OCI-LY3 (cell line): ENCODE measurements at regions not wholly inside any gene's neighbourhood (a gene's known extent, or its start where the extent isn't known, plus 50 kb on each side); places are given as distances from the start of the nearest gene placed in this dataset.

Experiments
- H2AFZ ChIP-seq: fragments of 200-600, 300-600 bp; shearing (Covaris generic); 2 replicates; pipeline ENCODE4 v1.6.0; 2014; ENCODE audit warnings: antibody characterized with exemption, low read depth, low read length
- H3K27ac ChIP-seq: fragments of 200-600, 300-600 bp; sonication (generic); 2 replicates; pipeline ENCODE4 v1.5.1; 2014; ENCODE audit warnings: mild to moderate bottlenecking, low read length, moderate library complexity, mixed read lengths
- H3K27me3 ChIP-seq: fragments of 200-600, 300-600 bp; sonication (generic); 2 replicates; pipeline ENCODE4 v1.6.1; 2014; ENCODE audit warnings: low read depth, low read length, mixed read lengths
- H3K36me3 ChIP-seq: fragments of 200-600, 300-600 bp; sonication (generic); replicated peaks from 2 replicates; pipeline ENCODE3; 2014; ENCODE audit warnings: low read depth, low read length, mixed read lengths
- H3K4me1 ChIP-seq: fragments of 300-600, 200-600 bp; sonication (generic); 2 replicates; pipeline ENCODE4 v1.6.1; 2014; ENCODE audit warnings: low read length, mixed read lengths
- H3K4me2 ChIP-seq: fragments of 200-600, 300-600 bp; sonication (generic); 2 replicates; pipeline ENCODE4 v1.6.1; 2014; ENCODE audit warnings: low read length, mixed read lengths
- H3K4me3 ChIP-seq: fragments of 300-600, 200-600 bp; sonication (generic); 2 replicates; pipeline ENCODE4 v1.5.1; 2014; ENCODE audit warnings: antibody characterized with exemption, mild to moderate bottlenecking, low read length, moderate library complexity
- H3K79me2 ChIP-seq: fragments of 300-600, 200-600 bp; shearing (Covaris generic); 2 replicates; pipeline ENCODE4 v1.6.1; 2014; ENCODE audit warnings: mild to moderate bottlenecking, low read length, mixed read lengths
- H3K9ac ChIP-seq: fragments of 300-600, 200-600 bp; shearing (Covaris generic); 2 replicates; pipeline ENCODE4 v1.6.0; 2014; ENCODE audit warnings: mild to moderate bottlenecking, low read length, moderate library complexity
- H3K9me3 ChIP-seq: fragments of 200-600, 300-600 bp; shearing (Covaris generic); 2 replicates; pipeline ENCODE4 v1.6.1; 2014; ENCODE audit warnings: low read length, mixed read lengths; ENCODE audit not compliant: insufficient read depth
- H4K20me1 ChIP-seq: fragments of 200-600, 300-600 bp; sonication (generic); 2 replicates; pipeline ENCODE4 v1.6.1; 2016; ENCODE audit warnings: low read length, mixed read lengths; ENCODE audit not compliant: insufficient read depth
- EZH2phosphoT487 ChIP-seq: fragments of 200-600 bp; shearing (Covaris generic); IDR thresholded peaks from 2 replicates; pipeline ENCODE4 v1.6.1; 2018; ENCODE audit warnings: antibody characterized with exemption, mixed run types, low read depth
- TF ChIP-seq, protein P1 (sequence below): fragments of 200-600, 300-600 bp; sonication (generic); IDR thresholded peaks from 2 replicates; pipeline ENCODE4 v1.5.1; 2014; ENCODE audit warnings: antibody characterized with exemption, low read length, low read depth

DNA sequence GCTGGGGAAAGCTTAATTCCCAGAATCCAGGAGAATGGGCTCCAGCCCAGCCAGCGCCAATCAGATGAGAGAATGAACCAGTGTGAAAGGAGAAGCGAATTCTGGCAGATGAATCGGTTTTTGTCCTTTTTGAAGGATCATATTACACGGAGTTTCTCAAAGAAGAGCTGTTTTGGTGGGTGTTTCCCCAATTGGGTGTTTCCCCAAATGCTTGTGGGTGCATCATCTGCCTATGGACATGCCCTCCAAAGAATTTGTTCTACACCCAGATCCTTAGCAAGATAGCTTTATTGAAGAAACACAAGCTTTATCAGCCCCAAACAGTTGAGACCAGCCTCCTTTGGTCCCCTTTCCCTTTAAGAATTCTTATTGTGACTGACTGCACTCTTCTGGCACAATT is 186.5 kb upstream of the GPR26 start:
- Histone ChIP-seq H3K79me2 (no peaks in the 10 kb centered on the region), H3K9ac (peak overlapping the region; percentile 15; the same call in 1 of the 2 replicates), H3K27me3 (no peaks in the 10 kb centered on the region), H3K4me1 (peaks cover 38% of the 10 kb centered on the region), H3K36me3 (no peaks in the 10 kb centered on the region), H3K4me2 (peak overlapping the region; percentile 55), H3K4me3 (no peak overlapping the region), H3K27ac (peak overlapping the region; percentile 52), H3K9me3 (no peaks in the 10 kb centered on the region), H2AFZ (no peak overlapping the region), H4K20me1 (no peaks in the 10 kb centered on the region)
- TF ChIP-seq, protein P1, sequence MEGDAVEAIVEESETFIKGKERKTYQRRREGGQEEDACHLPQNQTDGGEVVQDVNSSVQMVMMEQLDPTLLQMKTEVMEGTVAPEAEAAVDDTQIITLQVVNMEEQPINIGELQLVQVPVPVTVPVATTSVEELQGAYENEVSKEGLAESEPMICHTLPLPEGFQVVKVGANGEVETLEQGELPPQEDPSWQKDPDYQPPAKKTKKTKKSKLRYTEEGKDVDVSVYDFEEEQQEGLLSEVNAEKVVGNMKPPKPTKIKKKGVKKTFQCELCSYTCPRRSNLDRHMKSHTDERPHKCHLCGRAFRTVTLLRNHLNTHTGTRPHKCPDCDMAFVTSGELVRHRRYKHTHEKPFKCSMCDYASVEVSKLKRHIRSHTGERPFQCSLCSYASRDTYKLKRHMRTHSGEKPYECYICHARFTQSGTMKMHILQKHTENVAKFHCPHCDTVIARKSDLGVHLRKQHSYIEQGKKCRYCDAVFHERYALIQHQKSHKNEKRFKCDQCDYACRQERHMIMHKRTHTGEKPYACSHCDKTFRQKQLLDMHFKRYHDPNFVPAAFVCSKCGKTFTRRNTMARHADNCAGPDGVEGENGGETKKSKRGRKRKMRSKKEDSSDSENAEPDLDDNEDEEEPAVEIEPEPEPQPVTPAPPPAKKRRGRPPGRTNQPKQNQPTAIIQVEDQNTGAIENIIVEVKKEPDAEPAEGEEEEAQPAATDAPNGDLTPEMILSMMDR: no peak
- TF ChIP-seq EZH2phosphoT487: no peak

DNA sequence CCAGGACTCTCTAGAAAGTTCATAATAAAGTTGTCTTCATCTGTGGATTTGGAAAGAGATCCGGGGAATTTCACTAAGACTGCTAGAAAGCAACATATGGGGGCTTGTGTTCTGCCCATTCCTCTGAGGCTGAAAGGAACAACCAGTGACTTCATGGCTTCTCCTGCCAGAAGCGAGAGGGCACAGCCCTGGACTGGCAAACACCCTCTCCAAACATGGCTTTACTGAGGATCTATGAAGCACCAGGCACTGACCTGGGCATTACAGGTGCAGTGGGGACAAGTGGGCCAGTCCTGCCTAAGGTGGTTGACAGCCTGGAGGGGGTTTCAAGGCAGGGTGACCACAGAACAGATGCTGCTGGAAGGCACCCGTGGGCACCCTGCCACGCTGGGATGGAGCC is 185.8 kb upstream of the GPR26 start:
- H3K79me2 ChIP-seq: no peaks in the 10 kb centered on the region
- H3K27ac ChIP-seq: peak overlapping the region; percentile 52
- no peaks in the 10 kb centered on the region for H3K27me3 ChIP-seq
- H4K20me1 ChIP-seq: no peaks in the 10 kb centered on the region
- peaks cover 40% of the 10 kb centered on the region for H3K4me1 ChIP-seq
- TF ChIP-seq EZH2phosphoT487: no peak
- TF ChIP-seq, protein P1: no peak
- no peaks in the 10 kb centered on the region for H3K9me3 ChIP-seq
- H3K36me3 ChIP-seq: no peaks in the 10 kb centered on the region
- no peak overlapping the region for H2AFZ ChIP-seq
- peak overlapping the region; percentile 62 for H3K4me2 ChIP-seq
- no peak overlapping the region for H3K4me3 ChIP-seq
- no peak overlapping the region for H3K9ac ChIP-seq

DNA sequence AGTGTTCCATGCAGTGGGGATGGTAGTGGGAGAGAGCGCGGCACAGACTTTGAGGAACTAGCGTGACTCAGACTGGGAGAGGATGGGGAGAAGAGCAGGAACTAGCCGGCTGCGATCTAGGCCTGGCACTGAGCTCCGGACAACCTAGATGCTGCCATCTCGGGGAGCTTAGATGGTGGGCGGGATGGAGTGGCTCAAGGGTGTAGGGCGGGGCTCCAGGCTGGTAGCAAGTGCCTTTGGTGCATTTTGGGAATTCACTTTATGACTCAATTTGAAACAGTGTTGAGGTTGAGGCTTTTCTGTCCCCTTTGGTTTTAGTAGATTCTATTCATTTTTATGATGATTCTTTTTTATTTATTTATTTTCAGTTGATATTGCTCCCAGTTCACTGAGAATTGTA is 185.3 kb upstream of the GPR26 start:
- H3K9ac ChIP-seq: no peak overlapping the region
- H3K4me2 ChIP-seq: peak overlapping the region; percentile 62
- peak overlapping the region; percentile 52; the same call in 1 of the 2 replicates for H3K27ac ChIP-seq
- no peak overlapping the region for H2AFZ ChIP-seq
- H3K4me3 ChIP-seq: no peak overlapping the region
- H3K4me1 ChIP-seq: peaks cover 45% of the 10 kb centered on the region
- no peak for TF ChIP-seq EZH2phosphoT487
- TF ChIP-seq, protein P1: no peak
- no peaks in the 10 kb centered on the region for H3K36me3 ChIP-seq
- H3K9me3 ChIP-seq: no peaks in the 10 kb centered on the region
- H3K27me3 ChIP-seq: no peaks in the 10 kb centered on the region
- no peaks in the 10 kb centered on the region for H3K79me2 ChIP-seq
- no peaks in the 10 kb centered on the region for H4K20me1 ChIP-seq

DNA sequence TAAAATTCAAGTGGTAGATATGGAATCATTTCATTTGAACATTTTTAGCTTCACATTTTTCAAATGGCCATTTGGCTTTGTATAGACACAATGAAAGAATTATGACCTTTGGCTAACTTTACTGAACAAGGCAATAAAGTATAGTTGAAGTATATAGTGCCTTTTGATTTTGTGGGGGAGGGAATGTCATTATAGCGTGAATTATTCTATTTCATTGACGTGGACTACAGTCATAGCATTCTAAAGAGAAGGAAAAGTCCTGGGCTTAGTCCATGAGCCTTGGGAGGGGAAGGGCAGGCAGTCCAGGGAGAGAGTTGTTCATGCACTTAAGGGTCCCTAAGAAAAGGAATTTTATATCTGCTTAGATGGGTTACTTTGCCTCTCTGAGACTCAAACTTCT is 181.4 kb upstream of the GPR26 start:
- Histone ChIP-seq H3K36me3 (no peaks in the 10 kb centered on the region), H3K9ac (no peak overlapping the region), H3K79me2 (no peaks in the 10 kb centered on the region), H3K4me1 (peaks cover 34% of the 10 kb centered on the region), H3K4me2 (no peak overlapping the region), H3K9me3 (no peaks in the 10 kb centered on the region), H3K27ac (no peak overlapping the region), H4K20me1 (no peaks in the 10 kb centered on the region), H2AFZ (no peak overlapping the region), H3K27me3 (no peaks in the 10 kb centered on the region), H3K4me3 (no peak overlapping the region)
- no peak for TF ChIP-seq EZH2phosphoT487
- TF ChIP-seq, protein P1: no peak
